ENCODE measurements at regions not wholly inside any gene's neighbourhood (a gene's known extent, or its start where the extent isn't known, plus 50 kb on each side); places are given as distances from the start of the nearest gene placed in this dataset.
"Not testable (repeated sequence)": the region's sequence is repeated elsewhere in the genome, so short reads cannot be mapped to it uniquely, and the experiment has no call there.

- Histone ChIP-seq H3K27ac (no peak overlapping the region), H3K27me3 (no peaks in the 10 kb centered on the region), H3K4me3 (no peak overlapping the region), H3K4me1 (no peaks in the 10 kb centered on the region), H3K9me3 (no peaks in the 10 kb centered on the region), H3K36me3 (no peaks in the 10 kb centered on the region)
- intact Hi-C loops (cut with DNase I) = no loop called here
- DNase-seq (ENCODE audit: extremely low spot score in 2 of 2) = no peak
- TF ChIP-seq POLR2A (IDR thresholded peaks at IDR 0.05) (no peak), CTCF (IDR thresholded peaks at IDR 0.05) (no peak), POLR2AphosphoS5 (IDR thresholded peaks at IDR 0.05; ENCODE audit: insufficient read depth in 1 of 2, low read depth in 1 of 2) (no peak)
These were observed 2032.3 kb downstream of the MRPL39 start for GRCh38 chr21:23574932-23575331.

GRCh38 chr21:23548924-23549323 is 2058.4 kb downstream of the MRPL39 start:
- intact Hi-C loops (cut with DNase I); H3K9me3 ChIP-seq; H3K4me1 ChIP-seq; H3K36me3 ChIP-seq; H3K27me3 ChIP-seq; DNase-seq (ENCODE audit: extremely low spot score in 2 of 2); H3K4me3 ChIP-seq; H3K27ac ChIP-seq: not testable (repeated sequence)

GRCh38 chr21:23543333-23543732 is 2063.9 kb downstream of the MRPL39 start:
- Histone ChIP-seq H3K27ac (no peak overlapping the region), H3K4me3 (no peak overlapping the region), H3K4me1 (no peaks in the 10 kb centered on the region), H3K36me3 (no peaks in the 10 kb centered on the region), H3K9me3 (no peaks in the 10 kb centered on the region), H3K27me3 (no peaks in the 10 kb centered on the region)
- TF ChIP-seq POLR2A (IDR thresholded peaks at IDR 0.05) = no peak
- no peak for TF ChIP-seq CTCF (IDR thresholded peaks at IDR 0.05)
- no peak for TF ChIP-seq POLR2AphosphoS5 (IDR thresholded peaks at IDR 0.05; ENCODE audit: insufficient read depth in 1 of 2, low read depth in 1 of 2)
- no peak for DNase-seq (ENCODE audit: extremely low spot score in 2 of 2)
- intact Hi-C loops (cut with DNase I) = no loop called here

- Histone ChIP-seq H3K4me3 (no peak overlapping the region), H3K27me3 (no peaks in the 10 kb centered on the region), H3K36me3 (no peaks in the 10 kb centered on the region), H3K9me3 (no peaks in the 10 kb centered on the region), H3K4me1 (no peaks in the 10 kb centered on the region), H3K27ac (no peak overlapping the region)
- no peak for DNase-seq (ENCODE audit: extremely low spot score in 2 of 2)
- TF ChIP-seq CTCF (IDR thresholded peaks at IDR 0.05) (no peak), POLR2AphosphoS5 (IDR thresholded peaks at IDR 0.05; ENCODE audit: insufficient read depth in 1 of 2, low read depth in 1 of 2) (no peak), POLR2A (IDR thresholded peaks at IDR 0.05) (no peak)
- intact Hi-C loops (cut with DNase I) = no loop called here
These were observed 2065.2 kb downstream of the MRPL39 start for GRCh38 chr21:23542097-23542496.

GRCh38 chr21:23541571-23541970 is 2065.7 kb downstream of the MRPL39 start:
- H3K27ac ChIP-seq = no peak overlapping the region
- no peak overlapping the region for H3K4me3 ChIP-seq
- DNase-seq (ENCODE audit: extremely low spot score in 2 of 2) = no peak
- no peaks in the 10 kb centered on the region for H3K4me1 ChIP-seq
- intact Hi-C loops (cut with DNase I) = no loop called here
- H3K27me3 ChIP-seq = no peaks in the 10 kb centered on the region
- no peaks in the 10 kb centered on the region for H3K36me3 ChIP-seq
- TF ChIP-seq POLR2A (IDR thresholded peaks at IDR 0.05) (no peak), POLR2AphosphoS5 (IDR thresholded peaks at IDR 0.05; ENCODE audit: insufficient read depth in 1 of 2, low read depth in 1 of 2) (no peak), CTCF (IDR thresholded peaks at IDR 0.05) (no peak)
- no peaks in the 10 kb centered on the region for H3K9me3 ChIP-seq

- TF ChIP-seq POLR2AphosphoS5 (IDR thresholded peaks at IDR 0.05; ENCODE audit: insufficient read depth in 1 of 2, low read depth in 1 of 2) = no peak
- intact Hi-C loops (cut with DNase I) = no loop called here
- Histone ChIP-seq H3K9me3 (no peaks in the 10 kb centered on the region), H3K27ac (no peak overlapping the region), H3K27me3 (no peaks in the 10 kb centered on the region), H3K4me1 (no peaks in the 10 kb centered on the region), H3K36me3 (no peaks in the 10 kb centered on the region), H3K4me3 (no peak overlapping the region)
- no peak for DNase-seq (ENCODE audit: extremely low spot score in 2 of 2)
These were observed 2072.4 kb downstream of the MRPL39 start for GRCh38 chr21:23534850-23535249.

Data from vagina (tissue), 2 donors.